ENCODE measurements at regions not wholly inside any gene's neighbourhood (a gene's known extent, or its start where the extent isn't known, plus 50 kb on each side); places are given as distances from the start of the nearest gene placed in this dataset.
A peak's percentile ranks its signal among the peaks of the same experiment; 100 is the strongest.

- H2BK120ac ChIP-seq (ENCODE audit: low read depth, low read length, poor library complexity, severe bottlenecking) = no peak overlapping the region
- no peak overlapping the region for H2AK5ac ChIP-seq (ENCODE audit: insufficient read length, low read length)
- no peak overlapping the region for H4K8ac ChIP-seq (replicated peaks; ENCODE audit: insufficient read length, low read depth, low read length)
- H2BK20ac ChIP-seq (ENCODE audit: low read depth, low read length, poor library complexity, severe bottlenecking) = no peak overlapping the region
- H3K9ac ChIP-seq (ENCODE audit: extremely low read depth, insufficient read length, low read length) = no peak overlapping the region
- no peak overlapping the region for H3K14ac ChIP-seq (ENCODE audit: insufficient read depth, low read length)
- DNase-seq = no peak
- H3K4ac ChIP-seq (ENCODE audit: low read depth, low read length) = no peak overlapping the region
- H4K5ac ChIP-seq (ENCODE audit: insufficient read length, low read depth, low read length) = no peak overlapping the region
- H3T11ph ChIP-seq (ENCODE audit: low read length) = no peak overlapping the region
- H3K27ac ChIP-seq (ENCODE audit: insufficient read length, low read depth, low read length) = no peak overlapping the region
- no peak overlapping the region for H2BK5ac ChIP-seq (ENCODE audit: insufficient read length, low read length)
- H4K91ac ChIP-seq (ENCODE audit: insufficient read length, low read depth, low read length) = no peak overlapping the region
- H3K56ac ChIP-seq (ENCODE audit: insufficient read length, low read depth, low read length) = no peak overlapping the region
- no peaks in the 10 kb centered on the region for H3K79me1 ChIP-seq (ENCODE audit: insufficient read depth, low read depth, low read length, poor library complexity, severe bottlenecking)
- Mint-ChIP-seq H3K4me1 (peaks cover 18 to 23% of the 10 kb centered on the region in 2 experiments), H3K36me3 (ENCODE audit: insufficient read depth in 1 of 3, low read depth in 3 of 3) (peaks cover 0 to 4% (median 2%) of the 10 kb centered on the region in 3 experiments; a peak in 3 of 7 replicates), H3K27me3 (ENCODE audit: low read depth) (peaks cover 58% of the 10 kb centered on the region), H3K4me3 (peak overlapping the region in 1 of 2 experiments; percentile 80; a peak in 2 of 5 replicates), H3K27ac (no peak overlapping the region), H3K9me3 (peaks cover 0 to 2% of the 10 kb centered on the region in 2 experiments; a peak in 1 of 5 replicates)
- H3K4me2 ChIP-seq (ENCODE audit: insufficient read depth, insufficient read length, low read length) = peak overlapping the region; percentile 17
- no peaks in the 10 kb centered on the region for H3K4me1 ChIP-seq (ENCODE audit: insufficient read depth, low read length)
- H3K18ac ChIP-seq (ENCODE audit: insufficient read length, low read depth, low read length) = no peak overlapping the region
- H4K20me1 ChIP-seq (ENCODE audit: control insufficient read depth, insufficient read depth, insufficient read length) = no peaks in the 10 kb centered on the region
- H2BK12ac ChIP-seq (ENCODE audit: insufficient read length, low read depth, low read length) = no peak overlapping the region
- H3K9me3 ChIP-seq (ENCODE audit: control insufficient read depth, low read depth, low read length) = no peaks in the 10 kb centered on the region
- no peaks in the 10 kb centered on the region for H3K79me2 ChIP-seq (ENCODE audit: insufficient read depth, low read length)
- WGBS (ENCODE audit: extremely low coverage, insufficient read length, low lambda C conversion rate) = no CpG with 5 or more reads among the region's 8 CpGs
- peaks cover 6% of the 10 kb centered on the region for H3K23me2 ChIP-seq (ENCODE audit: insufficient read length, low read depth, low read length, poor library complexity, severe bottlenecking)
- H3K23ac ChIP-seq (ENCODE audit: insufficient read length, low read depth, low read length) = no peak overlapping the region
- TF ChIP-seq CTCF (conservative IDR thresholded peaks at IDR 0.05) = no peak
- no peak overlapping the region for H2AFZ ChIP-seq (ENCODE audit: low read length)
- no peak overlapping the region for H2BK15ac ChIP-seq (ENCODE audit: low read depth, low read length)
- H3K27me3 ChIP-seq (ENCODE audit: insufficient read depth, low read length) = peaks cover 12% of the 10 kb centered on the region; the same call in 1 of the 2 replicates
Measured at GRCh38 chr3:22371036-22371435, 620.0 kb upstream of the ZNF385D start.
